Liver (tissue), 8 donors: ENCODE measurements at regions not wholly inside any gene's neighbourhood (a gene's known extent, or its start where the extent isn't known, plus 50 kb on each side); places are given as distances from the start of the nearest gene placed in this dataset.

ENCODE experiments used
- DNase-seq: peaks from one replicate; pipeline ENCODE4 v3.0.0-alpha.2; 2017; ENCODE audit warnings: low spot score
- H3K27ac ChIP-seq, 2 donors: one replicate each; pipeline ENCODE4 v1.7.0; 2013; ENCODE audit warnings: inconsistent platforms in 2 of 2, low read length in 2 of 2, control low read depth in 1 of 2, low read depth in 1 of 2, mild to moderate bottlenecking in 1 of 2
- H3K27me3 ChIP-seq, 4 donors: one replicate each; pipeline versions ENCODE4 v1.6.1 to v1.7.0; 2013; ENCODE audit warnings: low read length in 3 of 4, inconsistent platforms in 1 of 4, mild to moderate bottlenecking in 1 of 4, moderate library complexity in 1 of 4; ENCODE audit not compliant: control insufficient read depth in 4 of 4, insufficient read depth in 4 of 4
- H3K36me3 ChIP-seq, 4 donors: one replicate each; pipeline versions ENCODE4 v1.6.1 to v1.7.0; 2013; ENCODE audit warnings: low read length in 3 of 4, mild to moderate bottlenecking in 3 of 4, low read depth in 1 of 4, moderate library complexity in 1 of 4; ENCODE audit not compliant: control insufficient read depth in 4 of 4, insufficient read depth in 3 of 4
- H3K4me1 ChIP-seq, 4 donors: one replicate each; pipeline versions ENCODE4 v1.6.1 to v1.7.0; 2013; ENCODE audit warnings: low read length in 3 of 4, mild to moderate bottlenecking in 3 of 4, moderate library complexity in 1 of 4; ENCODE audit not compliant: control insufficient read depth in 4 of 4, insufficient read depth in 4 of 4
- H3K4me3 ChIP-seq, 3 donors: one replicate each; pipeline versions ENCODE4 v1.6.1 to v1.7.0; 2013; ENCODE audit warnings: low read length in 3 of 3, control low read depth in 1 of 3, low read depth in 1 of 3, mild to moderate bottlenecking in 1 of 3
- H3K9ac ChIP-seq, 2 donors: one replicate each; pipeline ENCODE4 v1.7.0; 2013; ENCODE audit warnings: low read length in 2 of 2, mild to moderate bottlenecking in 2 of 2, moderate library complexity in 2 of 2, control low read depth in 1 of 2, low read depth in 1 of 2
- H3K9me3 ChIP-seq, 4 donors: one replicate each; pipeline versions ENCODE4 v1.6.1 to v1.7.0; 2013; ENCODE audit warnings: low read length in 3 of 4; ENCODE audit not compliant: control insufficient read depth in 4 of 4
- ATF3 ChIP-seq: IDR thresholded peaks from 2 replicates; pipeline ENCODE4 v1.6.1; 2016; ENCODE audit warnings: antibody characterized with exemption
- CTCF ChIP-seq: fragments of 150-350 bp; IDR thresholded peaks from 2 replicates; pipeline ENCODE4 v1.5.1; 2017; ENCODE audit warnings: improper control_type of control experiment, low read depth, low read length; ENCODE audit not compliant: missing input control
- EGR1 ChIP-seq, 2 donors: IDR thresholded peaks; 2 replicates each; pipeline ENCODE4 v1.6.1; 2016 to 2018; ENCODE audit warnings: antibody characterized with exemption in 2 of 2, low read depth in 2 of 2
- FOXA1 ChIP-seq: IDR thresholded peaks from 2 replicates; pipeline ENCODE4 v1.6.1; 2016; ENCODE audit warnings: antibody characterized with exemption
- FOXA2 ChIP-seq: IDR thresholded peaks from 2 replicates; pipeline ENCODE4 v1.6.1; 2016; ENCODE audit warnings: antibody characterized with exemption
- GABPA ChIP-seq, 2 donors: IDR thresholded peaks in 1 of 2; conservative IDR thresholded peaks in 1 of 2; 2 replicates each; pipeline ENCODE4 v1.6.1; 2016; ENCODE audit warnings: antibody characterized with exemption in 2 of 2, mild to moderate bottlenecking in 1 of 2, moderate library complexity in 1 of 2
- HNF4A ChIP-seq, 2 donors: conservative IDR thresholded peaks; 2 replicates each; pipeline ENCODE4 v1.6.1; 2016; ENCODE audit warnings: antibody characterized with exemption in 2 of 2, mild to moderate bottlenecking in 2 of 2
- HNF4G ChIP-seq: IDR thresholded peaks from 2 replicates; pipeline ENCODE4 v1.6.1; 2016; ENCODE audit warnings: antibody characterized with exemption
- JUND ChIP-seq, 2 donors: IDR thresholded peaks; 2 replicates each; pipeline ENCODE4 v1.6.1; 2016; ENCODE audit warnings: antibody characterized with exemption in 2 of 2
- NR2F2 ChIP-seq: IDR thresholded peaks from 2 replicates; pipeline ENCODE4 v1.6.1; 2016; ENCODE audit warnings: antibody characterized with exemption
- RAD21 ChIP-seq, 2 donors: IDR thresholded peaks; 2 replicates each; pipeline ENCODE4 v1.6.1; 2016; ENCODE audit warnings: antibody characterized with exemption in 2 of 2, mild to moderate bottlenecking in 2 of 2
- RXRA ChIP-seq, 2 donors: IDR thresholded peaks; 2 replicates each; pipeline ENCODE4 v1.6.1; 2017 to 2018; ENCODE audit warnings: antibody characterized with exemption in 2 of 2, mild to moderate bottlenecking in 1 of 2
- SP1 ChIP-seq: IDR thresholded peaks from 2 replicates; pipeline ENCODE4 v1.6.1; 2018; ENCODE audit warnings: antibody characterized with exemption, mild to moderate bottlenecking
- TAF1 ChIP-seq: conservative IDR thresholded peaks from 2 replicates; pipeline ENCODE4 v1.6.1; 2016; ENCODE audit warnings: antibody characterized with exemption, mild to moderate bottlenecking
- YY1 ChIP-seq: IDR thresholded peaks from 2 replicates; pipeline ENCODE4 v1.6.1; 2016; ENCODE audit warnings: antibody characterized with exemption, mild to moderate bottlenecking
- WGBS: extraction: QIAGEN DNeasy Blood & Tissue Kit; methylation state at CpG from one replicate; pipeline ENCODE4 v1.1.7; 2013; 5-methylcytosine and 5-hydroxymethylcytosine counted together
- TF ChIP-seq, protein P1 (sequence below): IDR thresholded peaks from 2 replicates; pipeline ENCODE4 v1.6.1; 2016; ENCODE audit warnings: antibody characterized with exemption
- TF ChIP-seq, protein P2 (sequence below): IDR thresholded peaks from 2 replicates; pipeline ENCODE4 v1.6.1; 2016; ENCODE audit warnings: antibody characterized with exemption, mild to moderate bottlenecking
- TF ChIP-seq, protein P3 (sequence below): IDR thresholded peaks from 2 replicates; pipeline ENCODE4 v1.6.1; 2016; ENCODE audit warnings: antibody characterized with exemption
- donor health status: healthy.
- donor health status: healthy.
- donor health status: healthy.
- donor health status: healthy.
- donor health status: healthy.

DNA sequence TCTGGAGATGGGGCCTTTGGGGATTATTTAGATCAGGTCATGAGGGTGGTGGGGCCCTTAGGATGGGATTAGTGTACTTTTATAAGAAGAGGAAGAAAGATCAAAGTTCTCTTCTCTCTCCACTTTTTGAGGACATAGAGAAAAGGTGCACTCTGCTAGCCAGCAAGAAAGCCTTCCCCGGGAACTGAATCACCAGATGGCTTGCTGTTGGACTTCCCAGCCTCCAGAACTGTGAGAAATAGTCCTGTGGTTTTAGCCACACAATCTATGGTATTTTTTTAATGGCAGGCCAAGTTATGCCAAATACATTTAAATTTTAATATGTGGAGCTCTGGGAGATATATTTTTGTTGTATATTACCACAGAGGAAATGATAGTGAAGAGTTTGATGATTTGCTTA is 385.8 kb downstream of the KLF12 start:
- Histone ChIP-seq H3K4me1 (no peaks in the 10 kb centered on the region), H3K27ac (no peak overlapping the region), H3K4me3 (no peak overlapping the region), H3K9me3 (peaks cover 0 to 6% (median 0%) of the 10 kb centered on the region in 4 donors), H3K9ac (no peak overlapping the region), H3K36me3 (peaks cover 2 to 4% (median 2%) of the 10 kb centered on the region in 4 donors), H3K27me3 (no peaks in the 10 kb centered on the region)
- WGBS, result 96% methylated on average over 1 of the region's 1 CpG
- no peak for TF ChIP-seq RXRA (IDR thresholded peaks at IDR 0.05)
- TF ChIP-seq, protein P1, sequence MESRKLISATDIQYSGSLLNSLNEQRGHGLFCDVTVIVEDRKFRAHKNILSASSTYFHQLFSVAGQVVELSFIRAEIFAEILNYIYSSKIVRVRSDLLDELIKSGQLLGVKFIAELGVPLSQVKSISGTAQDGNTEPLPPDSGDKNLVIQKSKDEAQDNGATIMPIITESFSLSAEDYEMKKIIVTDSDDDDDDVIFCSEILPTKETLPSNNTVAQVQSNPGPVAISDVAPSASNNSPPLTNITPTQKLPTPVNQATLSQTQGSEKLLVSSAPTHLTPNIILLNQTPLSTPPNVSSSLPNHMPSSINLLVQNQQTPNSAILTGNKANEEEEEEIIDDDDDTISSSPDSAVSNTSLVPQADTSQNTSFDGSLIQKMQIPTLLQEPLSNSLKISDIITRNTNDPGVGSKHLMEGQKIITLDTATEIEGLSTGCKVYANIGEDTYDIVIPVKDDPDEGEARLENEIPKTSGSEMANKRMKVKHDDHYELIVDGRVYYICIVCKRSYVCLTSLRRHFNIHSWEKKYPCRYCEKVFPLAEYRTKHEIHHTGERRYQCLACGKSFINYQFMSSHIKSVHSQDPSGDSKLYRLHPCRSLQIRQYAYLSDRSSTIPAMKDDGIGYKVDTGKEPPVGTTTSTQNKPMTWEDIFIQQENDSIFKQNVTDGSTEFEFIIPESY, result no peak
- TF ChIP-seq JUND (IDR thresholded peaks at IDR 0.05), result no peak
- no peak for TF ChIP-seq SP1
- no peak for TF ChIP-seq ATF3
- TF ChIP-seq, protein P2, sequence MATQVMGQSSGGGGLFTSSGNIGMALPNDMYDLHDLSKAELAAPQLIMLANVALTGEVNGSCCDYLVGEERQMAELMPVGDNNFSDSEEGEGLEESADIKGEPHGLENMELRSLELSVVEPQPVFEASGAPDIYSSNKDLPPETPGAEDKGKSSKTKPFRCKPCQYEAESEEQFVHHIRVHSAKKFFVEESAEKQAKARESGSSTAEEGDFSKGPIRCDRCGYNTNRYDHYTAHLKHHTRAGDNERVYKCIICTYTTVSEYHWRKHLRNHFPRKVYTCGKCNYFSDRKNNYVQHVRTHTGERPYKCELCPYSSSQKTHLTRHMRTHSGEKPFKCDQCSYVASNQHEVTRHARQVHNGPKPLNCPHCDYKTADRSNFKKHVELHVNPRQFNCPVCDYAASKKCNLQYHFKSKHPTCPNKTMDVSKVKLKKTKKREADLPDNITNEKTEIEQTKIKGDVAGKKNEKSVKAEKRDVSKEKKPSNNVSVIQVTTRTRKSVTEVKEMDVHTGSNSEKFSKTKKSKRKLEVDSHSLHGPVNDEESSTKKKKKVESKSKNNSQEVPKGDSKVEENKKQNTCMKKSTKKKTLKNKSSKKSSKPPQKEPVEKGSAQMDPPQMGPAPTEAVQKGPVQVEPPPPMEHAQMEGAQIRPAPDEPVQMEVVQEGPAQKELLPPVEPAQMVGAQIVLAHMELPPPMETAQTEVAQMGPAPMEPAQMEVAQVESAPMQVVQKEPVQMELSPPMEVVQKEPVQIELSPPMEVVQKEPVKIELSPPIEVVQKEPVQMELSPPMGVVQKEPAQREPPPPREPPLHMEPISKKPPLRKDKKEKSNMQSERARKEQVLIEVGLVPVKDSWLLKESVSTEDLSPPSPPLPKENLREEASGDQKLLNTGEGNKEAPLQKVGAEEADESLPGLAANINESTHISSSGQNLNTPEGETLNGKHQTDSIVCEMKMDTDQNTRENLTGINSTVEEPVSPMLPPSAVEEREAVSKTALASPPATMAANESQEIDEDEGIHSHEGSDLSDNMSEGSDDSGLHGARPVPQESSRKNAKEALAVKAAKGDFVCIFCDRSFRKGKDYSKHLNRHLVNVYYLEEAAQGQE, result no peak
- no peak for TF ChIP-seq CTCF
- TF ChIP-seq GABPA (IDR thresholded peaks at IDR 0.05 in 1 of 2, conservative IDR thresholded peaks at IDR 0.05 in 1 of 2), result no peak
- no peak for TF ChIP-seq FOXA1
- no peak for TF ChIP-seq HNF4G
- TF ChIP-seq, protein P3, sequence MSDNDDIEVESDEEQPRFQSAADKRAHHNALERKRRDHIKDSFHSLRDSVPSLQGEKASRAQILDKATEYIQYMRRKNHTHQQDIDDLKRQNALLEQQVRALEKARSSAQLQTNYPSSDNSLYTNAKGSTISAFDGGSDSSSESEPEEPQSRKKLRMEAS, result no peak
- no peak for TF ChIP-seq HNF4A (conservative IDR thresholded peaks at IDR 0.05)
- no peak for TF ChIP-seq RAD21 (IDR thresholded peaks at IDR 0.05)
- no peak for TF ChIP-seq TAF1
- no peak for TF ChIP-seq EGR1 (IDR thresholded peaks at IDR 0.05; ENCODE audit: low read depth in 2 of 2)
- TF ChIP-seq NR2F2, result no peak
- no peak for TF ChIP-seq FOXA2
- TF ChIP-seq YY1, result no peak
- no peak for DNase-seq
